NCI-H226 (cell line): ENCODE measurements at regions not wholly inside any gene's neighbourhood (a gene's known extent, or its start where the extent isn't known, plus 50 kb on each side); places are given as distances from the start of the nearest gene placed in this dataset.
"Not testable (repeated sequence)": the region's sequence is repeated elsewhere in the genome, so short reads cannot be mapped to it uniquely, and the experiment has no call there.

Experiments
- DNase-seq: peaks from one replicate; pipeline ENCODE4 v3.0.0-alpha.2; 2015

DNA sequence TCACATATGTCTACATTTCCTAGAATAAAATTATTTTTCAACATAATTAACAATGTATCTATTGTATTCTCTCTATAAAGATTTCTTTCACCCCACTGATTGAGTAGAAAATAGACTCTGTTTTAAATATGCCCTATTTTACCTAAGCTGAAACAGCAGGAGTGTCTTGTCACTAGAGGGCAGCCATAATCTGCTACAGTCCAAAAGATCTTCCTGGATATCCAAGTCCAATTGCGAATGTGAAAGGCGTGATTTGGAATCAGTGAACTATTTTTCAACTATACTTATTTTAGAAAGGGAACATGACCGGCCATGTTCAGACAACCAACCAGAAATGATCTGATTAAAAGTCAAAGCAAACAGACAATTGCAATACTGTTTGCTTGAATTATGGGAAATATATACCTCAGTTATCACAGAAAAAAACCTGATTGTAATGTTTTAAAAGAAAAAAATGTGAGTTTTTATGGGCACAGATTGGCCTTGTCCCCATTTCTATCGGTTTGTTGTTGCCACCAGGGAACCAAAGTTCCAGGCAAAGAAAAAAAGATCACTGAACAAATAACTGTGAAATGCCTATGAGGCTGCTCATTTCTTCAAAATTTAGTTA, 1211.0 kb upstream of the ADGRL4 start:
- DNase-seq = peak; percentile 47

DNA sequence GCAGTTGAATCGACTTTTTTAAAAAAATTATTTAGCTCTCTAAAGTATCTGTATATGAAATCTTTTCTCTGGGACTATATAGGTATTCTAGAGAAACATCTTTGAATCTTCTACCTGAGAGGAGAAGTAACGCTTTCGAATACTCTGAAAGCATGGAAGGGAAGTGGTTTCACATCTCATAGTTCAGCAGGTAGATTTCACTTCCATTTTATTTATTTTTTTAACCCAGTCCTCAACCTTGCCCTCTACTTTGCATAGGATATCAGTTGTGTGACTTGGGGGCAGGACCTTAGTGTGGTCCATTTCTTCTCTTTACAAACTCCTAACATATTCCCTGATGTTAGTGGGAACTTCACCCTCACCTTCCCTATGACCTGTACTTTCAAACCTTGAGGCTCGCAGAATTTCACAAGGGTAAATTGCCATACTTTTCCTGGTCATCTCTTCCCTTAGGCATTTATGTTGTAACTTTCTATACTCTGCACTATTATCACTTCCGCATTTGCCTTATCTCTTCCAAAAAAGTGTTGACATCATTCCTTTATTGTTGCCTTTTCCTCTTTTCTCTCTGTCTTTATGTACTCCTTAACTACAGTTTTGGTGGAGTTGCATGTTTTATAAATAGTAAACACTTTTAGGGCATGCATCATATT, 1208.5 kb upstream of the ADGRL4 start:
- no peak for DNase-seq

DNA sequence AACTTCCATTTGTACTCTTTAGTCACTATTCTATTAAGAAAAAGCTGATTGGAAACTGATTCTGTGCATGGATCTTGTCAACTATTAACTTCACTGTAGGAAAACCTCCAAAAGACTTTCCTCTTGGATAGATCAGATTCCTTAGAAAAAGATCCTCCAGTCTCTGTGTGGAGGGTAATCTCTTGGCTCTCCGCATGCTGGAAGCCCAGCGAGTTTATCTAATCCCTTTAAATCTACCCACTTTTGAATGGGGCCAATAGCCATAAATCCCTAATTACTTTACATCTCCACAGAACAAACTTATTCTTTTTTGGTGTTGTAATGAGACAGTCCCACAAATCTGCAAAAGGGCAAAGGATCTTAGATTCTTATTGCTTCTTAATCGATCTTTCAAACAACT, 1206.4 kb upstream of the ADGRL4 start:
- no peak for DNase-seq

DNA sequence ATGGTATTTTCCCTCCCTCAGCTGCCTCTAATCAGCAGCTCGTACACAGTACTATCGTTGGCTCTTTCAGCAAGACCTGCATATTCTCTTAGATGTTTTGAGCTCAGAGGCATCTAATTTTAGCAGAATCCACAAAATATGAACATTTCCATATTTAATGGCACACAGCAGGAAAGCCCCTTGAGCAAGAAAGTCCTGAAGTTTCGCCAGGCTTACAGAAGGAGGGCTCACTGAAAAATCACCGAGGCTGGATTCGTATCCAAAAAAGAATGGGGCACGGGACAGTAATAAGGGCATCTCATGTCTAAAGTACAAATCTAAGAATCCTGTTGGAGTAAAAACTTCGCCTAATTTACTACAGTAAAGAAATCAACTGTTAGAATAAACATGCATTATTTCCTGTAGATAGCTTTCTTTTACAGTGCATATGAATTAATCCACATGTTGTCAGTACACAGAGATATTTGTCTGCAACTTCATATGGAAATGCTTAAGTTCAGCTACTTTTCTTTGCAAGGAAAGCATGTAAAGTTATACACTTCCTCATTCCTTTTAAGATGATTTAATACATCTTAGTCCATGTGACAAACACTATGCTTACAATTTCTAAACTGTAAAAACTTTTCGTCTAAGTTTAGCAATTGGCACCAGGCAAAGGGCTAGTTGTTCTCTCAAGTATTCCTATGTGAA, 1205.3 kb upstream of the ADGRL4 start:
- no peak for DNase-seq

DNA sequence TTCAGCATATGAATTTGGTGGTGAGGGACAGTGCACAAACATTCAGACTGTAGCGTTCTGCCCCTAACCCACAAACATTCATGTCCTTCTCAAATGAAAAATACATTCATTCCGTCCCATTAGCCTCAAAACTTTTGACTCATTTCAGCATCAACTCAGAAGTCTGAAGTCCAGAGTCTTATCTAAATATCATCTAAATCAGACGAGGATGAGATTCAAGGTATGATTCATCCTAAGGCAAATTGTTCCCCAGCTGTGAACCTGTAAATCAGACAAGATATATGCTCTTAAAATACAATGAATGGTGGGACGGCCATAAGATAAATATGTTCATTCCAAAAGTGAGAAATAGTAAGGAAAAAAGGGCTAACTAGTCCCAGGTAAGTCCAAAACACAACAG, 1195.6 kb upstream of the ADGRL4 start:
- DNase-seq = no peak

DNA sequence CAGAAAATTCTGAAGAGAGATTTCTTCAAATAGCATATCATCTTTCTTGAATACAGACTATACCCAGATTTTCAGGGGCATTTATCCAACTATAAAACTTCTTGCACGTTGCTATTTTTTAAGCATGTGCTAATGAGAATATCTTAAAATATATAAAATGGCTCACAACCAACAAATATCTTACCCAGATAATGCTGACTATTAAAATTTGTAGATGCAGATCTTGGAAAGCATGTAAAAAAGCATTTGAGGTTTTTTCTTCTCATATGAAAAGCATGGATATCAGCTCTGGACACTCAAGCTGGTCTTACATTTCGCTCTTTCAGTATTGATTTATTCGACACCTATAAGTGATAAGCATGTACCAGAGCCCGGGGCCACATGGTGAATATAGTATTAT, 1187.7 kb upstream of the ADGRL4 start:
- no peak for DNase-seq

DNA sequence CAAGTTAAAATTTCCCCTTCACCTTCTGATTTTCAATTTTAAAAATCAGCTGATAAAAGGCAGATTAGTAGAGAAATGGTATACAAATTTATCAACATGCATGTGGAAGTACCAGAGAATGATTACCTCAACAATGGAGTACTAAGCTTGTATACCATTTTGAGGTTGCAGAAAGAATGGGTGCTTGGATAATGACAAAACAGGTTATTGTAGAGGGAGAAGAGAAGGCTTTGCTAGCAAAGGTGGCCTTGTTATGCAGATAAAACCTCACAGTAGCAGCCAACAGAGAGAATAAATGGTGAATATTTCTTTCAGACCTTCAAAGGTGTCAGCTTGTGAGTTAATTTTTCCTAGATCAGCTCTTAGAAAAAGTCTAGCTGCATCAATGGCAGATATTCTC, 1174.9 kb upstream of the ADGRL4 start:
- no peak for DNase-seq

DNA sequence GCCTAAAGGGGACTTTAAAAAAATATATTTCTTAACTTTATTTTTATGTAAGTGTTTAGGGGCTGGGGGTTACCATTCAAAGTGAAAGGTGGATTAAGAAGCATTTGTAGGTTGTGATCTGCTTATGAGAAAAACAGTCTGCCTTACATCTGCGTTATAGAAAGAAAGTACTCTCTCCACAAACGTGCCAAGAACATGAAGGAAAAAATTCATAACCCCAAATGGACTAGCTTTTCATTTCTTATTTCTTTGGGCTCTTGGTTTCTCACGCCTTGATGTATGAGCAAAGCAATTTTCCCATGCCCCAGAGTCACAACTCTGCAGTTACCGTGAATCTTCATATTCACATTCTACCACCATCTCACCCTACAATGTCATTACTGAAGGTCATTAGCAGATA, 1165.1 kb upstream of the ADGRL4 start:
- no peak for DNase-seq

DNA sequence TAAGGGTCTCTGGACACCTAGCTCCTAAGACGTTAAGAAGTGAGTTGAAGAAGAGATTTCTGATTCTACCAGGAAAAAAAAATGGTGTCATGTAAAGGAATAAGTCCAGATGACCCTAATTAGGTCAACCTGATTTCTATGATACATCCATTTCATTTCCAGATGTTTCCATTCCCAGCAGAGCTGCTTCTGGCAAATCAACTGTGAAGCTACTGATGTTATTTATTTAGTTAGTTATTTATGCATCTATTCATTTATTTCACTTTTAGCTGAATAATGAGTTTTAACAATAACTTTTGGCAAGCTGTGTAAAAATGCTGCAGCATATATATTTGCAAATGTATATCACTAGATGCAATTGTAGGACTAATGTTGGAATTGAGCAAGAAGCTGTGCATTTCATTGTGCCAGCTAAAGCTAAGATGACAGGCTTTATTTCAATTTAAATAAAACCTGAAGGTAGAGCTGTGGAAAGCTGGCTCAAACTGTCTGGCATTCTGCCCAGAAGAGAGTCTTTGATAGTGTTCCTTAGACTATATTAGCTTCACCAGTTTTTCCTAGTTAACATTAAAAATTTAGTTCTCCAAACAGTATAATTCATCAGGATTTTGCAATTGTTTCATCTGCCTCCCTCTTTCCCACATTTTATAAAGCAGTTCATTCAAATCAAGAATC, 1164.4 kb upstream of the ADGRL4 start:
- DNase-seq = peak; percentile 41

DNA sequence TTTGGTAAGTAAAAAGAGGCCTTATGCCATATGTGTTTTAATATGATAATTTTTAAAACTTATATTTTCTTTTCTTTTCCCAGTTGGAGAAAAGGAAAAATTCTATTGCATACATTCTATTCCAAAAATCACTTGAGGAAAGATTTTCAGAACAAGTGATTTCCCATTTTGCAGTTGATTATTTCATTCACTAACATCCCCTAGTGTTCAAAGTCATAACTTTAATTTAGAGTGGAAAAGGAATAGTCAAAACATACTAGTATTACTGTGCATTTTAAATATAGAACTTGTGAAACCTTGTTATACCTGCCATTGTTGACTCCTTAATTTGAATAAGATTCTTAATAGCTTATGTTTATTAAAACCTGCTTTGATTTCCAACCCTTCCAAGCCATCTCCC, 1157.6 kb upstream of the ADGRL4 start:
- DNase-seq = no peak

DNA sequence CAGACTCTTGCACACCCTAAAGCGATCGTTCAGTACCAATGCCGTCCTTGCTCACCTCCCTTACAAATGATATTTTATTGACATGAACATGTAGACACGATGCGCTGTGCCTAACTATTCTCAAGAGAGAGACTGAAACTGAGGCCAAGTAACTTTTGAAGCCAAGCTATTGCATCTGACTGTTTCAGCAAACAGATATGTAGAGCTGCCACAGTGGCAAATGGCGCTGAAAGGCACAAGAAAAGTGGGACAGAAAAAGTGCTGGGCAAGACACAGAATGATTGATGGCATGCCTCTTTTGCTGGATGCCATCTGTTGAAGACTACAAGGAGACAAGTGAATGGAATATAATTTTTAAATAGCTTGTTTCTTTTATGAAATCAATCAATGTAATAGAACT, 1157.2 kb upstream of the ADGRL4 start:
- DNase-seq = no peak

DNA sequence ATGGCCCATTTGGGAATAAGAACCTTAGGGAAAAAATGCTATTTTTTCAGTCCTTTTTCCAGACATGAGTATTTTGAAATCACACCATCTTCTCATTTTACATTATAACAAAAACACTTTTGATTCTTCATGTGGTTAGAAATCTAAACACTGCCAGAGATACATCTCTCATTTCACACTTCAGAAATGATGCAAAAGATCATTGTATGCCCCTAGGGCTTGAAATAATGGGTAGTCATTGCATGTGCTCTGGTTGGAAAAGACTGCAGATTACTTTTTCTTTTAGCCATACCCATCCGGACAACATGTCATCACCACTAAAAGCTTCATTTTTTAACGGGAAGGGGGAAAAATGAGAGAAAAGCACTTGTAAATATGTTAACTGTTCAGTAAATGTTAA, 1152.2 kb upstream of the ADGRL4 start:
- peak; percentile 43 for DNase-seq

DNA sequence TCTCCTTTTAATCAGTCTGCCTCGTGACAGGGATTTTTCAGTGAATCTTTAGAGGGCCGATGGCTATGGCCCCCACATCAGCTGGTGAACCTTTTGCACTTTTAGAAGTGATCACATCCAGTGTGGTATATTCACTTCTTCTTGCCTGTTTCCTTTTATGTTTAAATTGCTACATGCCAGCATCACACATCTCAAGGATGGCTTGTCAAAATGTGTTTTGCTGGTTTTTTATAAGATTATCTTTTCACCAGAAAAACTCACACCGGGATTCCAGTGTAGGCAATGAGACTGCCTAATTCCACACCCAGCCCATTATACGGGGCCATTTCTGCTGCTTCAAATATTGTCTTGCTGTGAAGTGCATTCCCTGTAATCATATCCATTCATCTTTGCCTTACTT, 1151.7 kb upstream of the ADGRL4 start:
- DNase-seq = no peak

DNA sequence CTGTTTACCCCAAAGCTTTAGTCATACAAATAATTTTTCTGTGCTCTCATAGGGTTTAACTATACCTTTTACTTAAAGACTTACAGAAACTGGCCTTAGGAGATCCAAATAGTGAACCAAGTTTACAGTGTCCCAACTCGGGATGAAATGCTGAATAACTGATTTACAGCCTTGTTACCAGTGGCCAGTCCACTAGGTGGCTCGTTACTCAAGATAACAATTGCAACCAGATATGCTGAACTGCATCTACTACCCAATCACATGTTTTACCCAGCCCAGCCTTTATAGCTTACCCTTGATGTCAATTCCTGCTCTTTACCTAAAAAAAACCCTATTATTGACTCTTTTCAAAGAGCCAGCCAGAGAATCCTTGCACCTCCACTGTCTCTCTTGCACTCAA, 1148.8 kb upstream of the ADGRL4 start:
- DNase-seq = no peak

DNA sequence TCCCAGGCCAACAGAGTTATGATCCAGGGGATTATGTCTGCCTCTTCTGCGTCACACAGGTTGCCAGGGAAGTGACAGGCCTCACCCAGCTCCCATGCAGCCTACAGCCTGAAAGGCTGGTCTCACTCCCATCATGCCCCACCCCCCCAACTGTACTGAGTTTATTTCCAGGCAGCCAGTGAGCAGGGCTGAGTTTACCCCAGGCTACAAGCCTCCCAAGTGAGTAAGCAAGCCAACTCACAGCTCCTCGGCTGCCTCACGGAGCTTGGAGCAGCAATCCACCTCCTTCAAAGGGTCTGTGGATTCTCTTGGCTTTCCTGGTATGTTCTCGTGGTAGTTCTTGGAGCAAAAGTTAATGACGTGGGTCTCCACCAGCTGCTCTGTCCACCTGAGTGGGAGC, 1147.6 kb upstream of the ADGRL4 start:
- DNase-seq = peak; percentile 77

DNA sequence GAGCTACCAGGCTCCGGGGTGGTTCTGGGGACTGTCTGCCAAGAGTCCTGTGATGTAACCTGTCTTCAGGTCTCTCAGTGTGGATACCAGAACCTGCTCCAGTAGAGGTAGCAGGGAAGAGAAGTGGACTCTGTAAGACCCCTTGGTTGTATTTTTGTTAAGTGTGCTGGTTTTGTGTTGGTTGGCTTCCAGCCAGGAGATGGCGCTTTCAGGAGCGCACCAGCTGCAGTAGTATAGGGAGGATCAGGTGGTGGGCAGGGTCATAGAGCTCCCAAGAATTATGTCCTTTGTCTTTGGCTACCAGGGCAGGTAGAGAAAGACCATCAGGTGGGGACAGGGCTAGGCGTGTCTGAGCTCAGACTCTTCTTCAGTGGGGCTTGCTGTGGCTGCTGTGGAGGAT, 1147.2 kb upstream of the ADGRL4 start:
- DNase-seq = no peak

DNA sequence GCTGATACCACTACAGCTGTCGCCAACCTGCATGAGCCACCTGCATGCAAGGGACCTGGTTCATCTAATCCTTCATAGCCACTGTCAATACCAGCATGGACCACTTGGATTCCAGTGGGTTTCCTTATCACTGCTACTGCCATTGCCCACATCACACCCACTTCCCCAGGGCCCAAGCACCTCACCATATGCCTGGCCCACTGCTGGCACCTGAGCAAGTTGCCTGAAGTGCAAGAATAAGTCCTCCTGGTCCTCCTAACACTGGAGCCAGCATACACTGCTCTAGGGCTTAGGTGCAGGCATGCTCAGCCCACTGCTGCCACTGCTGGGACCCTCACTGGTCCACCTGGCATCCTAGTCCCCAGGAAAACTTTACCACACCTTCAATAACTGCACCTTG, 1136.8 kb upstream of the ADGRL4 start:
- no peak for DNase-seq

DNA sequence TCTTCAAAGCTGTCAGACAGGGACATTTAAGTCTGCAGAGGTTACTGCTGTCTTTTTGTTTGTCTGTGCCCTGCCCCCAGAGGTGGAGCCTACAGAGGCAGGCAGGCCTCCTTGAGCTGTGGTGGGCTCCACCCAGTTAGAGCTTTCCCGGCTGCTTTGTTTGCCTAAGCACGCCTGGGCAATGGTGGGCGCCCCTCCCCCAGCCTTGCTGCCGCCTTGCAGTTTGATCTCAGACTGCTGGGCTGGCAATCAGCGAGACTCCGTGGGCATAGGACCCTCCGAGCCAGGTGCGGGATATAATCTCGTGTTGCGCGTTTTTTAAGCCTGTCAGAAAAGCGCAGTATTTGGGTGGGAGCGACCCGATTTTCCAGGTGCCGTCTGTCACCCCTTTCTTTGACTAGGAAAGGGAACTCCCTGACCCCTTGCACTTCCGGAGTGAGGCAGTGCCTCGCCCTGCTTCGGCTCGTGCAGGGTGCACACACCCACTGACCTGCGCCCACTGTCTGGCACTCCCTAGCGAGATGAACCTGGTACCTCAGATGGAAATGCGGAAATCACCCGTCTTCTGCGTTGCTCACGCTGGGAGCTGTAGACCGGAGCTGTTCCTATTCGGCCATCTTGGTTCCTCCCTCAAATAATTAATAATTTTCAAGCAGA, 1131.5 kb upstream of the ADGRL4 start:
- DNase-seq = not testable (repeated sequence)

DNA sequence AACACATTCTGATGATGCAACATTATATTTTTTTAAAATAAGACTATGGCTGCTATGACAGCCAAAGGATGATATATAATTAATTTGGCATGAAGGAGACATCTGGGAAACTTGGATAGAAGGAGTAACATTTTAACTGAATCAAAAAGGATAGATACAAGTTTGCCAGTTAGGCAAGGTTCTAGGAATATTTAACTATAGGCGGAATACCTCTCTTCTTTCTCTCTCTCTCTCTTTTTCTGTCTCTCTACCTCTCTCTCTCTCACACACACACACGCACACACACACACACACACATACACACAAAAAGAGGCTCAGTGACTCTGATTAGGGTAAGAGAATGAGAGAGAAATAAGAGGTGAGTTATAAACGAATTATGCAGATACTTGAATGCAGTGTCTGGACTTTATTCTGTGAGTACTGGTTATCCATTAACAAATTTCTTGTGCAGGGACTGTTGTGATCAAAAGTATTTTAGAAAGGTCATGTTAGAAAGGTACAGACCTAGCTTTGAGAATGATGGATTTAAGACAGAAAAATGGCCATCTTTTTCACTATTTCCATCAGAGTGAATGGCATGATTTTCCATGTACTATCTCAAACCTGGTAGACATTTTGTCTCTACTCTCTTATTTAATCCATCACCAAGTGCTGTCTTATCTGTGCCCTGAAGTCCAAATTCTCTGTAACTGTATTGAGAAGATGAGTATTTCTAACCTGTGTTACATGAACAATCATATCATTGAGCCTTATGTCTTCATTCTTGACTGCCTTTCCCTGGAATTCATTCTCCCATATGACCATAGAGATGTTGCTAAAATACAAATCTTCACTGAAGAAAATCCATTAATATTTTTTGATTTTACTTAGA, 1106.9 kb upstream of the ADGRL4 start:
- DNase-seq = no peak

DNA sequence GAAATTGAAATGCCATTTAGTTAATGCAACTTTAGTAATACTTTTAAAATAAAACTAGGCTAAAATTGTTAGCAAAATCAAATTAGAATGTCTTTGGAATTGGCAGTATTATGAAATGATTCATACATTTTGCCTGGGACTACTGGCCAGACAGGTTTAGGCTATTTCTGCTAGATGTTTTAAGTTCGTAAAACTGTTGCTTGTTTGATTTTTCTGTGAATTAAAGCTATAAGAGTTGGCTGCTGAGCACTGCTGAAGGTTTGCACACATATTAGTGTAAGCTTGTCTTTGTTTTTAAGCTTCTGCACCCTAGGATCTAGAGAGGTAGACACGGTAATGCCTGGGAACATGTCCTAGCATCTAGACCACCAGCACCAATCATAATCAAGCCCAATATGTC, 1094.6 kb upstream of the ADGRL4 start:
- DNase-seq = no peak

DNA sequence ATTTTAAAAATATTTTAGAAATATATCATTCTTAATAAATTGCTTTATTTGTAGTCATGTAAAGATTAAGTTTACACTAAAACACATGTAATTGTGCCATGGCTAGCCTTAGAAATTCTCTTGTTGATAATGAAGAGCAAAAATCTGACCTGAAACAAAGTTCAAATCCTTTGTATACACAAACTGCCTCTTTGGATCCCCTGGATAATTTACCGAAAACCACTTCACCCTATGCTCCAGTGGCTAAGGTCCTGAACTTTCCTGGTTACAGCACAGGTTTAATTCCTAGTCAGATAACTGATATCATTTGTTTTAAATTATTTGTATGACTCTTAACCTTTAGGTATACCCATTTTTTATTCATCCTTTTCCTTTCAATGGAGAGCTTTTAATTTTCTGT, 1093.2 kb upstream of the ADGRL4 start:
- DNase-seq = no peak

DNA sequence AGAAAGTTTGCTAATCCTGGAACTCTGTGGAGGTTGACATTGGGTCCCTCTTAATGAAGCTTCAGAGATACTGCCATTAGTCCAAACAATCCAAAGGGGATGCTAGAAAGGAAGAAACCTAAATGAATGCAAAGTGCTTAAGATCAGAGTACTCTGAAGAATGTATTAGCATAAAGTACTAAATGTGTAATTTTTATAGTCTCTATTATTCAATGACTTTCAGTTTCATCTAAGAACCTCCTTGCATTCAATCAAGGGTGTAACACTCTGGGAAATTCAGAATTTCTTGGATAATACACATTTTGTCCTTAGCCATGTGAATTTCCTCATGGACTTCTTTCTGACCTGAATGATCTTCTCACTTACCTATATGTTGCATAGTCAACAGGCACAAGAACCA, 1078.5 kb upstream of the ADGRL4 start:
- no peak for DNase-seq

DNA sequence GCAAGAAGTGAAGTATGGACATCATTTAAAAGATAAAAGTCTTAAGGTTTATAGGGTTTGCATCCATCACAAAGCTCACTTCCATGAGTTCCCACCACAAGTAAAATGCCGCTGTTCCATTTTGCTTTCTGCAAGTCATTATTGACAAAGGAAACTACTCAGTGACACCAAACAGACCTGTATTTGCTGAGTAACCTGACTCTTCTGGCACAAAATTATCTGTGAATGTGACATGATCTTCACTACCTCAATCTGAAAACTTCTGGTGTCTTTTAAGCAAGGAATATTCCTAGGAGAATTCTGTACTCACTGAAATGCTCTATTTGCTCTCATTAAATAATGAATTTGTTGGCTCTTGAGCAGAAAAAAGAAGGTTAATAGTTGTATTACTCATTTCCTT, 1077.4 kb upstream of the ADGRL4 start:
- no peak for DNase-seq
